Trophoblast cell (in vitro differentiated cells and primary cell): ENCODE measurements at regions not wholly inside any gene's neighbourhood (a gene's known extent, or its start where the extent isn't known, plus 50 kb on each side); places are given as distances from the start of the nearest gene placed in this dataset.

Source experiments
- DNase-seq, 2 donors: peaks; one replicate each; pipeline ENCODE4 v3.0.0-alpha.2; 2016
- H2AFZ ChIP-seq: 2 replicates; pipeline ENCODE4 v1.6.1; 2013; ENCODE audit warnings: low read length, moderate library complexity, mild to moderate bottlenecking; ENCODE audit not compliant: insufficient read depth, poor library complexity
- H2AK5ac ChIP-seq: 2 replicates; pipeline ENCODE4 v1.6.1; 2013; ENCODE audit warnings: mild to moderate bottlenecking, low read length
- H2BK120ac ChIP-seq: 2 replicates; pipeline ENCODE4 v1.6.1; 2013; ENCODE audit warnings: low read length, mild to moderate bottlenecking, moderate library complexity; ENCODE audit not compliant: insufficient read depth, poor library complexity
- H2BK12ac ChIP-seq: 2 replicates; pipeline ENCODE4 v1.6.1; 2013; ENCODE audit warnings: mild to moderate bottlenecking, low read length, moderate library complexity
- H2BK5ac ChIP-seq: 2 replicates; pipeline ENCODE4 v1.6.1; 2013; ENCODE audit warnings: low read length, low read depth, moderate library complexity, mild to moderate bottlenecking; ENCODE audit not compliant: poor library complexity
- H3K14ac ChIP-seq: 2 replicates; pipeline ENCODE4 v1.6.1; 2013; ENCODE audit warnings: mild to moderate bottlenecking, low read length
- H3K18ac ChIP-seq: 2 replicates; pipeline ENCODE4 v1.6.1; 2013; ENCODE audit warnings: mild to moderate bottlenecking, low read length
- H3K23ac ChIP-seq: 2 replicates; pipeline ENCODE4 v1.6.1; 2013; ENCODE audit warnings: low read length
- H3K27ac ChIP-seq: 2 replicates; pipeline ENCODE4 v1.5.1; 2013; ENCODE audit warnings: low read depth, mild to moderate bottlenecking, inconsistent platforms, low read length, moderate library complexity
- H3K27me3 ChIP-seq: 2 replicates; pipeline ENCODE4 v1.6.1; 2013; ENCODE audit warnings: inconsistent platforms, mild to moderate bottlenecking, low read length, moderate library complexity; ENCODE audit not compliant: insufficient read depth
- H3K36me3 ChIP-seq, 2 experiments: 1 replicate in 1 of 2; 2 replicates in 1 of 2; pipeline ENCODE4 v1.6.1; 2013; ENCODE audit warnings: low read length in 2 of 2, mild to moderate bottlenecking in 2 of 2, moderate library complexity in 1 of 2; ENCODE audit not compliant: insufficient read depth in 2 of 2, control insufficient read depth in 1 of 2
- H3K4ac ChIP-seq: 2 replicates; pipeline ENCODE4 v1.6.1; 2013; ENCODE audit warnings: low read depth, mild to moderate bottlenecking, low read length, moderate library complexity
- H3K4me1 ChIP-seq, 2 experiments: 1 replicate in 1 of 2; 2 replicates in 1 of 2; pipeline ENCODE4 v1.6.1; 2013; ENCODE audit warnings: low read length in 2 of 2, mild to moderate bottlenecking in 2 of 2, moderate library complexity in 1 of 2; ENCODE audit not compliant: insufficient read depth in 2 of 2, control insufficient read depth in 1 of 2
- H3K4me2 ChIP-seq: 2 replicates; pipeline ENCODE4 v1.6.1; 2013; ENCODE audit warnings: inconsistent platforms, mild to moderate bottlenecking, low read length, moderate library complexity
- H3K4me3 ChIP-seq: 2 replicates; pipeline ENCODE4 v1.5.1; 2013; ENCODE audit warnings: mild to moderate bottlenecking, low read depth, low read length, inconsistent platforms
- H3K79me1 ChIP-seq: one replicate; pipeline ENCODE4 v1.6.1; 2013; ENCODE audit warnings: low read length
- H3K79me2 ChIP-seq: 2 replicates; pipeline ENCODE4 v1.6.1; 2013; ENCODE audit warnings: low read length, mild to moderate bottlenecking; ENCODE audit not compliant: control insufficient read depth, insufficient read depth, poor library complexity
- H3K9ac ChIP-seq: 2 replicates; pipeline ENCODE4 v1.6.1; 2013; ENCODE audit warnings: mild to moderate bottlenecking, low read length
- H3K9me3 ChIP-seq: 2 replicates; pipeline ENCODE4 v1.6.1; 2013; ENCODE audit warnings: low read depth, mild to moderate bottlenecking, control low read depth, inconsistent platforms, low read length; ENCODE audit not compliant: insufficient read depth
- H4K12ac ChIP-seq: 2 replicates; pipeline ENCODE4 v1.6.1; 2013; ENCODE audit warnings: low read depth, mild to moderate bottlenecking, low read length, moderate library complexity
- H4K8ac ChIP-seq: 2 replicates; pipeline ENCODE4 v1.6.1; 2013; ENCODE audit warnings: low read depth, mild to moderate bottlenecking, low read length, moderate library complexity
- H4K91ac ChIP-seq: one replicate; pipeline ENCODE4 v1.6.1; 2013; ENCODE audit warnings: low read depth, mild to moderate bottlenecking, low read length, moderate library complexity
- WGBS: extraction: QIAGEN DNeasy Blood & Tissue Kit; methylation state at CpG from one replicate; pipeline ENCODE4 v1.1.7; 2013; ENCODE audit warnings: missing lambda C conversion rate; ENCODE audit not compliant: insufficient read length, insufficient coverage; ENCODE audit errors: extremely low coverage; 5-methylcytosine and 5-hydroxymethylcytosine counted together

GRCh38 chr15:99895189-99895955 lies 162.1 kb upstream of the LYSMD4 start:
- no peak overlapping the region for H3K18ac ChIP-seq
- no peaks in the 10 kb centered on the region for H3K79me2 ChIP-seq
- H3K9me3 ChIP-seq = no peaks in the 10 kb centered on the region
- no peak overlapping the region for H2BK120ac ChIP-seq
- no peak overlapping the region for H4K12ac ChIP-seq
- no peak overlapping the region for H3K4ac ChIP-seq
- H2BK5ac ChIP-seq = no peak overlapping the region
- H2AFZ ChIP-seq = no peak overlapping the region
- no peak for DNase-seq
- no peak overlapping the region for H4K8ac ChIP-seq
- no peak overlapping the region for H3K23ac ChIP-seq
- no peak overlapping the region for H4K91ac ChIP-seq
- H3K27ac ChIP-seq = no peak overlapping the region
- no peaks in the 10 kb centered on the region for H3K79me1 ChIP-seq
- H3K27me3 ChIP-seq = no peaks in the 10 kb centered on the region
- H2BK12ac ChIP-seq = no peak overlapping the region
- H2AK5ac ChIP-seq = no peak overlapping the region
- H3K4me1 ChIP-seq = no peaks in the 10 kb centered on the region
- no peak overlapping the region for H3K4me2 ChIP-seq
- no peaks in the 10 kb centered on the region for H3K36me3 ChIP-seq
- no CpG with 5 or more reads among the region's 4 CpGs for WGBS
- no peak overlapping the region for H3K4me3 ChIP-seq
- no peak overlapping the region for H3K9ac ChIP-seq
- H3K14ac ChIP-seq = no peak overlapping the region

GRCh38 chr15:99878835-99879234 lies 145.6 kb upstream of the LYSMD4 start:
- no peak for DNase-seq
- Histone ChIP-seq H4K8ac (no peak overlapping the region), H3K27me3 (no peaks in the 10 kb centered on the region), H2AFZ (no peak overlapping the region), H3K14ac (no peak overlapping the region), H2BK120ac (no peak overlapping the region), H3K27ac (no peak overlapping the region), H3K4me1 (no peaks in the 10 kb centered on the region), H3K79me1 (no peaks in the 10 kb centered on the region), H3K23ac (no peak overlapping the region), H3K4me2 (no peak overlapping the region), H4K91ac (no peak overlapping the region), H3K4me3 (no peak overlapping the region), H4K12ac (no peak overlapping the region), H3K9me3 (no peaks in the 10 kb centered on the region), H3K9ac (no peak overlapping the region), H2BK5ac (no peak overlapping the region), H3K79me2 (no peaks in the 10 kb centered on the region), H3K36me3 (no peaks in the 10 kb centered on the region), H2AK5ac (no peak overlapping the region), H3K18ac (no peak overlapping the region), H2BK12ac (no peak overlapping the region), H3K4ac (no peak overlapping the region)
- WGBS = no CpG with 5 or more reads among the region's 3 CpGs

DNA sequence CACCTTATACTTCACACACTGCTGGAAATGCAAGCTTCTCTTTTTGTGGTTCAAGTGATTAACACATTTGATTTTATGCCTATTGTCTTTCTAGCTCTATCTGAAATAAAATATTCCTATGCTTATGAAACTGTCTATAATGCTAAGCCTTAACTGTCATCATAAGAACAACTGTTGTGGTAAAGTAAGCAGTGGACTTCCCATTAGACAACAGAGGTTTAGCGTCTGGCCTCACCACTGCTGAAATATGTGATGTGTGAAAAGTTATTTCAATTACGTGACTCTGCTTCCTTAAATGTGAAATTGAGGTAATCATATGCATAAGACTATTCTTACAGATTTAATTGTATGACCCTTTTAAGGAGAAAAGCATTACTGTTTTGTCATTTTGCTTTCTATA lies 140.2 kb upstream of the LYSMD4 start:
- H2BK120ac ChIP-seq = no peak overlapping the region
- no peaks in the 10 kb centered on the region for H3K79me1 ChIP-seq
- H2AFZ ChIP-seq = no peak overlapping the region
- no peak overlapping the region for H3K23ac ChIP-seq
- H3K9me3 ChIP-seq = no peaks in the 10 kb centered on the region
- no peak overlapping the region for H3K4me3 ChIP-seq
- no peak overlapping the region for H3K9ac ChIP-seq
- no peaks in the 10 kb centered on the region for H3K27me3 ChIP-seq
- H4K12ac ChIP-seq = no peak overlapping the region
- DNase-seq = no peak
- H2BK5ac ChIP-seq = no peak overlapping the region
- H3K79me2 ChIP-seq = no peaks in the 10 kb centered on the region
- H4K91ac ChIP-seq = no peak overlapping the region
- no peaks in the 10 kb centered on the region for H3K4me1 ChIP-seq
- no peaks in the 10 kb centered on the region for H3K36me3 ChIP-seq
- no peak overlapping the region for H3K4ac ChIP-seq
- no peak overlapping the region for H4K8ac ChIP-seq
- H2AK5ac ChIP-seq = no peak overlapping the region
- H2BK12ac ChIP-seq = no peak overlapping the region
- H3K14ac ChIP-seq = no peak overlapping the region
- H3K4me2 ChIP-seq = no peak overlapping the region
- no CpG with 5 or more reads among the region's 2 CpGs for WGBS
- H3K18ac ChIP-seq = no peak overlapping the region
- no peak overlapping the region for H3K27ac ChIP-seq

GRCh38 chr15:99863550-99864198 lies 130.4 kb upstream of the LYSMD4 start:
- WGBS = no CpG with 5 or more reads among the region's 3 CpGs
- H3K14ac ChIP-seq = no peak overlapping the region
- no peak overlapping the region for H4K91ac ChIP-seq
- H3K4ac ChIP-seq = no peak overlapping the region
- H3K18ac ChIP-seq = no peak overlapping the region
- H4K8ac ChIP-seq = no peak overlapping the region
- H2BK5ac ChIP-seq = no peak overlapping the region
- no peak for DNase-seq
- no peak overlapping the region for H2BK12ac ChIP-seq
- no peak overlapping the region for H2AK5ac ChIP-seq
- no peak overlapping the region for H4K12ac ChIP-seq
- no peak overlapping the region for H3K27ac ChIP-seq
- no peaks in the 10 kb centered on the region for H3K36me3 ChIP-seq
- no peak overlapping the region for H3K9ac ChIP-seq
- no peak overlapping the region for H3K4me2 ChIP-seq
- no peak overlapping the region for H2BK120ac ChIP-seq
- H3K4me3 ChIP-seq = no peak overlapping the region
- no peaks in the 10 kb centered on the region for H3K27me3 ChIP-seq
- no peak overlapping the region for H3K23ac ChIP-seq
- no peak overlapping the region for H2AFZ ChIP-seq
- no peaks in the 10 kb centered on the region for H3K4me1 ChIP-seq
- no peaks in the 10 kb centered on the region for H3K79me2 ChIP-seq
- H3K79me1 ChIP-seq = no peaks in the 10 kb centered on the region
- no peaks in the 10 kb centered on the region for H3K9me3 ChIP-seq
